ENCODE measurements at regions not wholly inside any gene's neighbourhood (a gene's known extent, or its start where the extent isn't known, plus 50 kb on each side); places are given as distances from the start of the nearest gene placed in this dataset.

DNA sequence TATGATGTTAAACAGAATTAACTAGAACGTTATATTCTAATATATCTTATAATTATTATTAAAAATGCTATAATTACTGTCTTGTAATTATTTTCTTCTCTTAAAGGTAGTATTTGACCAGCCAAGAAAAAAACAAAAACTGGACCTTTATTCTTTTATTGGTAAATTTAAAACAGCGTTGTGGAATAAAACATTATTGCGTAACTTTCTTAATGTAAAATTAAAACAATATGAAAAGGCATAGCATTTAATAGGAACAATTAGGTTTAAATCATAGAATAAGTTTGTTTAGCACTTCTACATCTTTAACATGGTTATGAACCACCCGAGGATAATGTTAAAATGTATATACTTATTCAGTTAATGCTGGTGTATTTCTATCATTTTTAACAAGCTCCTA is 574.5 kb upstream of the CDH18 start:
- Mint-ChIP-seq H3K9me3 (peaks cover 26% of the 10 kb centered on the region), H3K36me3 (ENCODE audit: low read depth) (no peaks in the 10 kb centered on the region), H3K4me3 (no peak overlapping the region), H3K4me1 (ENCODE audit: low read depth) (no peaks in the 10 kb centered on the region), H3K27me3 (ENCODE audit: insufficient read depth) (no peaks in the 10 kb centered on the region; the same call in 1 of the 2 replicates), H3K27ac (no peak overlapping the region)
- TF ChIP-seq, protein P1, sequence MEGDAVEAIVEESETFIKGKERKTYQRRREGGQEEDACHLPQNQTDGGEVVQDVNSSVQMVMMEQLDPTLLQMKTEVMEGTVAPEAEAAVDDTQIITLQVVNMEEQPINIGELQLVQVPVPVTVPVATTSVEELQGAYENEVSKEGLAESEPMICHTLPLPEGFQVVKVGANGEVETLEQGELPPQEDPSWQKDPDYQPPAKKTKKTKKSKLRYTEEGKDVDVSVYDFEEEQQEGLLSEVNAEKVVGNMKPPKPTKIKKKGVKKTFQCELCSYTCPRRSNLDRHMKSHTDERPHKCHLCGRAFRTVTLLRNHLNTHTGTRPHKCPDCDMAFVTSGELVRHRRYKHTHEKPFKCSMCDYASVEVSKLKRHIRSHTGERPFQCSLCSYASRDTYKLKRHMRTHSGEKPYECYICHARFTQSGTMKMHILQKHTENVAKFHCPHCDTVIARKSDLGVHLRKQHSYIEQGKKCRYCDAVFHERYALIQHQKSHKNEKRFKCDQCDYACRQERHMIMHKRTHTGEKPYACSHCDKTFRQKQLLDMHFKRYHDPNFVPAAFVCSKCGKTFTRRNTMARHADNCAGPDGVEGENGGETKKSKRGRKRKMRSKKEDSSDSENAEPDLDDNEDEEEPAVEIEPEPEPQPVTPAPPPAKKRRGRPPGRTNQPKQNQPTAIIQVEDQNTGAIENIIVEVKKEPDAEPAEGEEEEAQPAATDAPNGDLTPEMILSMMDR (IDR thresholded peaks at IDR 0.05): no peak
- no peak for DNase-seq

DNA sequence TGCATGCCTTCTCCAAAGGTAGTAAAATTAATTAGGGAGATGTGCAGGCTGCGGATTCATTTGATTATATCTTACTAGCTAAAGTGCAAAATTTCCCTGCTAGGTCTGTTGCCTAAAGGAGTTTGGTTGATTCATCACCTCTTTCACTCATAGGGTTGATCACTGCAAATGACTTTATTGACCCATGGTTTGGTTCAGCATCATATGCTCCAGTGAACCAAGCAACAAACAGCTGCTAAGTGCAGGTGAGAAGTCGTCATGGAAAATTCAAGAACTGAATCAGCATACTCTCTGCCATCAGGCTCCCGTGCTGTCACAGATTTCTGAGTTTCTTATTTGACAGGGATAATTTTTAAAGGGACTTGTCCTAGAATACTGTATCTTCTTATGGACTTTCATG is 571.8 kb upstream of the CDH18 start:
- Mint-ChIP-seq H3K4me1 (ENCODE audit: low read depth) (no peaks in the 10 kb centered on the region), H3K27ac (no peak overlapping the region), H3K36me3 (ENCODE audit: low read depth) (no peaks in the 10 kb centered on the region), H3K27me3 (ENCODE audit: insufficient read depth) (no peaks in the 10 kb centered on the region; the same call in 1 of the 2 replicates), H3K9me3 (peaks cover 30% of the 10 kb centered on the region), H3K4me3 (no peak overlapping the region)
- no peak for DNase-seq
- TF ChIP-seq, protein P1 (IDR thresholded peaks at IDR 0.05): no peak

DNA sequence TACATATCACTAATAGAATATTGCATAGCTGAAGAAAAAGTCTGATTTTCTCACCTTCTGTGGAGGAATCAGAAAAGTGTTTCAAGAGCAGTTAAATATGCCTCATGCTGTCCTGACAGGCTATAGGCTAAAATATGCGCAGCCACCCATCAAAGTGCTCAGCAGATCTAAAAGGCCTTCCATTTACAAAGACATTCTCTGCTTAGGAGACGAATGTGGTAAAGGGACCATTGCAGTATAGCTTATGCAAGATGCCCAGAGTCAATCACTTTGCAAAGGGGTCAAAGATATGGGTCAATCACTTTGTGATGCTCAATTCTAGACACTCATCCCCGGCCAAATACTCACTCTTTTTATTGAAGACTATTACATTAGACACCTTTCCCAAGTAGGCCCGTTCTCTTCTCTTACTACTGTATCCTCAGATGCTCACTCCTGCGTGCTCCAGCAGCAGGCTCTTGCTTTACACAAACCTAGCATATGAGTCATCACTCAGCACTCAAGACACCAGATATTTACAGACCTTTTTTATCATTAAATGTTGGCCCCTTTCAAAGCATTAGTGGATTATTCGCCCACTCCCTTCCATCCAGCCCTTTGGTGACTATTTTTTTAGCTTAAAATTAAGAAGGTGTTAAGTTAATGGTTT is 568.2 kb upstream of the CDH18 start:
- Mint-ChIP-seq H3K27ac (no peak overlapping the region), H3K4me3 (no peak overlapping the region), H3K27me3 (ENCODE audit: insufficient read depth) (no peaks in the 10 kb centered on the region; the same call in 1 of the 2 replicates), H3K9me3 (peaks cover 28% of the 10 kb centered on the region), H3K4me1 (ENCODE audit: low read depth) (no peaks in the 10 kb centered on the region), H3K36me3 (ENCODE audit: low read depth) (no peaks in the 10 kb centered on the region)
- TF ChIP-seq, protein P1 (IDR thresholded peaks at IDR 0.05): no peak
- DNase-seq: no peak

DNA sequence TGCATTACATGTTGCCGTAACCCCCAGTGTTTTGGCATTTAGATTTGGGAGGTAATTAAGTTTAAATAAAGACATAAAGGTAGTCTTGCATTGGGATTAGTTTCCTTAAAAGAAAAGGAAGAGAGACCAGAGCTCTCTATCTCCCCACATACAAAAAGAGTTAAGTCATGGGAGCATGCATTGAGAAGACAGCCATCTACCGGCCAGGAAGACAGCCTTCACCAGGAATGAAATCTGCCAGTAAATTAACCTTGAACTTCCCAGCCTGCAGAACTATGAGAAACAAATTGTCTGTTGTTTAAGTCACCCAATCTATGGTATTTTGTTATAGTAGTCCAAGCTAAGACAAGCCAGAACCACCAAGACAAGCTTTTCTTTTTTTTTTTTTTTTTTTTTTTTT is 567.0 kb upstream of the CDH18 start:
- no peak for DNase-seq
- no peak overlapping the region for H3K4me3 Mint-ChIP-seq
- no peaks in the 10 kb centered on the region for H3K4me1 Mint-ChIP-seq (ENCODE audit: low read depth)
- H3K27me3 Mint-ChIP-seq (ENCODE audit: insufficient read depth): no peaks in the 10 kb centered on the region; the same call in 1 of the 2 replicates
- H3K9me3 Mint-ChIP-seq: peaks cover 22% of the 10 kb centered on the region
- TF ChIP-seq, protein P1 (IDR thresholded peaks at IDR 0.05): no peak
- H3K27ac Mint-ChIP-seq: no peak overlapping the region
- no peaks in the 10 kb centered on the region for H3K36me3 Mint-ChIP-seq (ENCODE audit: low read depth)

DNA sequence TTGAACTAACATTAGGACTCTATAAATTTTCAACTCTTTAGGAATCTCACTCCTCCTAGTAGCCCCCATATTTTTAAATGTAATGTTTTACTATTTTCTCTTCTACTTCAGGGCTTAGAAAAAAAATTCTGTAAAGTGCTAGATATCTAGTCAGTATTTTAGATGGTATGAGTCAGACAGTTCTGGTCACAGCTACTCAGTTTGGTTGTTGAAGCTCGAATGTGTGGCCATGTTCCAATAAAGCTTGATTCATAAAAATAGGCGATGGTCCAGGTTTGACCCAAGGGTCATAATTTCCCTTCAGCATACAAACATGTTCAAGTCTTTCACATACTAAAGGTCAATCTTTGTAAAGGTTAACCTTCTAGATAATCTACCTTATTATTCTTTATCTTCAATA is 566.0 kb upstream of the CDH18 start:
- Mint-ChIP-seq H3K27ac (no peak overlapping the region), H3K4me3 (no peak overlapping the region)

More for the DNA sequence above, 566.0 kb upstream of the CDH18 start:
- DNase-seq: no peak
- Mint-ChIP-seq H3K36me3 (ENCODE audit: low read depth) (no peaks in the 10 kb centered on the region), H3K9me3 (peaks cover 22% of the 10 kb centered on the region), H3K27me3 (ENCODE audit: insufficient read depth) (no peaks in the 10 kb centered on the region; the same call in 1 of the 2 replicates), H3K4me1 (ENCODE audit: low read depth) (no peaks in the 10 kb centered on the region)
- TF ChIP-seq, protein P1 (IDR thresholded peaks at IDR 0.05): no peak
